Muscle layer of duodenum (tissue), 2 donors: ENCODE measurements at regions not wholly inside any gene's neighbourhood (a gene's known extent, or its start where the extent isn't known, plus 50 kb on each side); places are given as distances from the start of the nearest gene placed in this dataset.

Experiments
- H3K27ac ChIP-seq: one replicate; pipeline ENCODE4 v1.7.0; 2013; ENCODE audit warnings: mild to moderate bottlenecking, low read length
- H3K27me3 ChIP-seq: one replicate; pipeline ENCODE4 v1.7.0; 2013; ENCODE audit warnings: low read depth, mild to moderate bottlenecking, control low read depth, low read length
- H3K36me3 ChIP-seq, 2 donors: one replicate each; pipeline ENCODE4 v1.7.0; 2013; ENCODE audit warnings: low read length in 2 of 2, control low read depth in 1 of 2, mild to moderate bottlenecking in 1 of 2; ENCODE audit not compliant: insufficient read depth in 2 of 2, control insufficient read depth in 1 of 2
- H3K4me1 ChIP-seq, 2 donors: one replicate each; pipeline ENCODE4 v1.7.0; 2013; ENCODE audit warnings: low read length in 2 of 2, mild to moderate bottlenecking in 2 of 2, control low read depth in 1 of 2, moderate library complexity in 1 of 2; ENCODE audit not compliant: insufficient read depth in 2 of 2, control insufficient read depth in 1 of 2
- H3K4me3 ChIP-seq, 2 donors: one replicate each; pipeline ENCODE4 v1.7.0; 2013; ENCODE audit warnings: low read length in 2 of 2, low read depth in 1 of 2, mild to moderate bottlenecking in 1 of 2
- H3K9me3 ChIP-seq, 2 donors: one replicate each; pipeline ENCODE4 v1.7.0; 2013; ENCODE audit warnings: low read length in 2 of 2, control low read depth in 1 of 2, mild to moderate bottlenecking in 1 of 2; ENCODE audit not compliant: control insufficient read depth in 1 of 2
- donor health status: healthy.

- H3K4me1 ChIP-seq, result no peaks in the 10 kb centered on the region
- no peaks in the 10 kb centered on the region for H3K9me3 ChIP-seq
- H3K27me3 ChIP-seq, result no peaks in the 10 kb centered on the region
- H3K4me3 ChIP-seq, result peak overlapping the region in 1 of 2 donors; percentile 38
- no peak overlapping the region for H3K27ac ChIP-seq
- H3K36me3 ChIP-seq, result no peaks in the 10 kb centered on the region
These were observed 768.6 kb upstream of the GOLIM4 start for GRCh38 chr3:168864107-168865021.

GRCh38 chr3:168863561-168863960 is 767.8 kb upstream of the GOLIM4 start:
- H3K9me3 ChIP-seq, result no peaks in the 10 kb centered on the region
- no peak overlapping the region for H3K27ac ChIP-seq
- no peaks in the 10 kb centered on the region for H3K27me3 ChIP-seq
- H3K4me3 ChIP-seq, result no peak overlapping the region
- H3K4me1 ChIP-seq, result no peaks in the 10 kb centered on the region
- H3K36me3 ChIP-seq, result no peaks in the 10 kb centered on the region

GRCh38 chr3:168862466-168862865 is 766.7 kb upstream of the GOLIM4 start:
- Histone ChIP-seq H3K4me3 (no peak overlapping the region), H3K36me3 (no peaks in the 10 kb centered on the region), H3K4me1 (no peaks in the 10 kb centered on the region), H3K9me3 (no peaks in the 10 kb centered on the region), H3K27me3 (no peaks in the 10 kb centered on the region), H3K27ac (no peak overlapping the region)

GRCh38 chr3:168860592-168860991 is 764.9 kb upstream of the GOLIM4 start:
- no peaks in the 10 kb centered on the region for H3K4me1 ChIP-seq
- no peaks in the 10 kb centered on the region for H3K9me3 ChIP-seq
- H3K27me3 ChIP-seq, result no peaks in the 10 kb centered on the region
- H3K36me3 ChIP-seq, result no peaks in the 10 kb centered on the region
- H3K27ac ChIP-seq, result no peak overlapping the region
- H3K4me3 ChIP-seq, result no peak overlapping the region

- Histone ChIP-seq H3K27me3 (no peaks in the 10 kb centered on the region), H3K4me1 (no peaks in the 10 kb centered on the region), H3K36me3 (no peaks in the 10 kb centered on the region), H3K4me3 (no peak overlapping the region), H3K9me3 (no peaks in the 10 kb centered on the region), H3K27ac (no peak overlapping the region)
These were observed 764.3 kb upstream of the GOLIM4 start for GRCh38 chr3:168860028-168860427.

GRCh38 chr3:168859574-168859973 is 763.9 kb upstream of the GOLIM4 start:
- Histone ChIP-seq H3K9me3 (no peaks in the 10 kb centered on the region), H3K4me3 (no peak overlapping the region), H3K4me1 (no peaks in the 10 kb centered on the region), H3K27ac (no peak overlapping the region), H3K36me3 (no peaks in the 10 kb centered on the region), H3K27me3 (no peaks in the 10 kb centered on the region)

- Histone ChIP-seq H3K27ac (no peak overlapping the region), H3K9me3 (no peaks in the 10 kb centered on the region)
These were observed 763.4 kb upstream of the GOLIM4 start for GRCh38 chr3:168859143-168859542.

GRCh38 chr3:168858327-168858726 is 762.6 kb upstream of the GOLIM4 start:
- no peak overlapping the region for H3K27ac ChIP-seq

More at GRCh38 chr3:168859143-168859542, 763.4 kb upstream of the GOLIM4 start:
- Histone ChIP-seq H3K36me3 (no peaks in the 10 kb centered on the region), H3K27me3 (no peaks in the 10 kb centered on the region), H3K4me3 (no peak overlapping the region), H3K4me1 (no peaks in the 10 kb centered on the region)

GRCh38 chr3:168850109-168850508 is 754.4 kb upstream of the GOLIM4 start:
- no peaks in the 10 kb centered on the region for H3K27me3 ChIP-seq
- H3K4me3 ChIP-seq, result no peak overlapping the region
- no peaks in the 10 kb centered on the region for H3K36me3 ChIP-seq
- H3K4me1 ChIP-seq, result no peaks in the 10 kb centered on the region
- H3K9me3 ChIP-seq, result no peaks in the 10 kb centered on the region
- H3K27ac ChIP-seq, result no peak overlapping the region

More at GRCh38 chr3:168858327-168858726, 762.6 kb upstream of the GOLIM4 start:
- H3K4me1 ChIP-seq, result no peaks in the 10 kb centered on the region
- no peaks in the 10 kb centered on the region for H3K36me3 ChIP-seq
- H3K9me3 ChIP-seq, result no peaks in the 10 kb centered on the region
- no peaks in the 10 kb centered on the region for H3K27me3 ChIP-seq
- H3K4me3 ChIP-seq, result no peak overlapping the region

- no peaks in the 10 kb centered on the region for H3K27me3 ChIP-seq
- H3K27ac ChIP-seq, result no peak overlapping the region
- H3K4me1 ChIP-seq, result no peaks in the 10 kb centered on the region
- H3K4me3 ChIP-seq, result no peak overlapping the region
- no peaks in the 10 kb centered on the region for H3K36me3 ChIP-seq
- H3K9me3 ChIP-seq, result no peaks in the 10 kb centered on the region
These were observed 751.7 kb upstream of the GOLIM4 start for GRCh38 chr3:168847291-168847883.

- H3K9me3 ChIP-seq, result no peaks in the 10 kb centered on the region
- H3K36me3 ChIP-seq, result no peaks in the 10 kb centered on the region
- H3K4me1 ChIP-seq, result no peaks in the 10 kb centered on the region
- H3K4me3 ChIP-seq, result no peak overlapping the region
- H3K27me3 ChIP-seq, result no peaks in the 10 kb centered on the region
- no peak overlapping the region for H3K27ac ChIP-seq
These were observed 749.3 kb upstream of the GOLIM4 start for GRCh38 chr3:168844894-168845482.
